Transverse colon (tissue), 4 donors: ENCODE measurements at regions not wholly inside any gene's neighbourhood (a gene's known extent, or its start where the extent isn't known, plus 50 kb on each side); places are given as distances from the start of the nearest gene placed in this dataset.
A peak's percentile ranks its signal among the peaks of the same experiment; 100 is the strongest.

ENCODE experiments used
- DNase-seq: peaks from one replicate; pipeline ENCODE4 v3.0.0-alpha.2; 2019
- H3K27ac ChIP-seq, 4 donors: fragments of 200-600 bp; sonication (generic); 2 replicates each; pipeline ENCODE4 v1.5.1; 2016 to 2018; ENCODE audit warnings: inconsistent platforms in 4 of 4
- H3K27me3 ChIP-seq: fragments of 200-600 bp; sonication (generic); 2 replicates; pipeline ENCODE4 v1.5.1; 2017; ENCODE audit warnings: inconsistent platforms
- H3K36me3 ChIP-seq, 4 donors: fragments of 200-600 bp; sonication (generic); 2 replicates each; pipeline ENCODE4 v1.5.1; 2017 to 2019; ENCODE audit warnings: inconsistent platforms in 4 of 4
- H3K4me1 ChIP-seq, 4 donors: fragments of 200-600 bp; sonication (generic); 2 replicates each; pipeline ENCODE4 v1.5.1; 2017 to 2020; ENCODE audit warnings: inconsistent platforms in 4 of 4
- H3K4me3 ChIP-seq, 4 donors: fragments of 200-600 bp; sonication (generic); 1 replicate in 1 of 4; 2 replicates in 3 of 4; pipeline versions ENCODE4 v1.5.1 to v1.6.1; 2017 to 2019; ENCODE audit warnings: inconsistent platforms in 4 of 4
- H3K9me3 ChIP-seq, 2 donors: fragments of 200-600 bp; sonication (generic); 2 replicates each; pipeline ENCODE4 v1.5.1; 2017 to 2019; ENCODE audit warnings: inconsistent platforms in 2 of 2
- CTCF ChIP-seq, 5 experiments: fragments of 200-600 bp in 3 of 5; fragments of 450-650 bp in 2 of 5; sonication (generic) in 3 of 5; IDR thresholded peaks; 1 replicate in 2 of 5; 2 replicates in 3 of 5; pipeline ENCODE4 v1.5.1; 2016 to 2017; ENCODE audit warnings: antibody characterized with exemption in 5 of 5, inconsistent platforms in 3 of 5, mild to moderate bottlenecking in 2 of 5, moderate library complexity in 1 of 5
- EP300 ChIP-seq: sonication (generic); formaldehyde crosslinking; IDR thresholded peaks from one replicate; pipeline ENCODE4 v1.6.1; 2017; ENCODE audit warnings: antibody characterized with exemption, low read depth
- POLR2A ChIP-seq: fragments of 450-650 bp; IDR thresholded peaks from one replicate; pipeline ENCODE4 v1.6.1; 2016; ENCODE audit warnings: antibody characterized with exemption, mild to moderate bottlenecking, moderate library complexity
- POLR2AphosphoS5 ChIP-seq, 3 donors: sonication (generic); formaldehyde crosslinking; IDR thresholded peaks; one replicate each; pipeline ENCODE4 v1.6.1; 2016; ENCODE audit warnings: antibody characterized with exemption in 3 of 3
- WGBS, 2 donors: methylation state at CpG; one replicate each; pipeline ENCODE4 v1.1.5; 2018; ENCODE audit warnings: low coverage in 1 of 2; 5-methylcytosine and 5-hydroxymethylcytosine counted together
- in situ Hi-C, 4 donors: fragments of 200-750 bp; cut with MboI; loops; one replicate each; pipeline versions ENCODE4 v1.15.0 to v1.15.1; 2017; ENCODE audit warnings: low sequenced_read_pairs in 3 of 4, low pct_ligation_motif_present in 1 of 4, low pct_unique_long_range_greater_than_20kb in 1 of 4
- intact Hi-C: fragments of 100-400 bp; cut with DNase I; formaldehyde crosslinking; loops from one replicate; pipeline ENCODE4 v1.15.1; 2023; ENCODE audit warnings: low total_unique reads

GRCh38 chr21:35619184-35619583 lies 441.1 kb downstream of the SETD4 start:
- Histone ChIP-seq H3K4me3 (no peak overlapping the region), H3K9me3 (no peaks in the 10 kb centered on the region), H3K36me3 (no peaks in the 10 kb centered on the region), H3K27ac (no peak overlapping the region), H3K27me3 (no peaks in the 10 kb centered on the region), H3K4me1 (no peaks in the 10 kb centered on the region)
- intact Hi-C loops (no loop called here), in situ Hi-C loops (no loop called here)
- no peak for TF ChIP-seq CTCF (IDR thresholded peaks at IDR 0.05)
- TF ChIP-seq POLR2A, result no peak
- no peak for TF ChIP-seq POLR2AphosphoS5 (IDR thresholded peaks at IDR 0.05)
- no peak for TF ChIP-seq EP300
- 70 to 75% methylated on average over 1 to 2 of the region's 2 CpGs for WGBS, 2 donors
- DNase-seq, result no peak

GRCh38 chr21:35617491-35617890 lies 442.8 kb downstream of the SETD4 start:
- no peaks in the 10 kb centered on the region for H3K36me3 ChIP-seq
- intact Hi-C loops, result no loop called here
- no peaks in the 10 kb centered on the region for H3K4me1 ChIP-seq
- no peak for DNase-seq
- no peaks in the 10 kb centered on the region for H3K9me3 ChIP-seq
- H3K27me3 ChIP-seq, result no peaks in the 10 kb centered on the region
- H3K4me3 ChIP-seq, result no peak overlapping the region
- no peak for TF ChIP-seq POLR2AphosphoS5 (IDR thresholded peaks at IDR 0.05)
- no peak for TF ChIP-seq EP300
- no peak for TF ChIP-seq POLR2A
- no peak for TF ChIP-seq CTCF (IDR thresholded peaks at IDR 0.05)
- 66 to 77% methylated on average over 2 to 3 of the region's 3 CpGs for WGBS, 2 donors
- in situ Hi-C loops, result no loop called here
- H3K27ac ChIP-seq, result no peak overlapping the region

- no peak for DNase-seq
- no peak overlapping the region for H3K27ac ChIP-seq
- H3K9me3 ChIP-seq, result no peaks in the 10 kb centered on the region
- no peaks in the 10 kb centered on the region for H3K36me3 ChIP-seq
- WGBS, 2 donors, result 30 to 35% methylated on average over 4 of the region's 4 CpGs
- no peaks in the 10 kb centered on the region for H3K4me1 ChIP-seq
- intact Hi-C loops (no loop called here), in situ Hi-C loops (no loop called here)
- H3K27me3 ChIP-seq, result no peaks in the 10 kb centered on the region
- peak in 4 of 5 experiments; percentile 19 to 29 (median 25) for TF ChIP-seq CTCF (IDR thresholded peaks at IDR 0.05)
- no peak for TF ChIP-seq POLR2A
- no peak for TF ChIP-seq EP300
- no peak for TF ChIP-seq POLR2AphosphoS5 (IDR thresholded peaks at IDR 0.05)
- no peak overlapping the region for H3K4me3 ChIP-seq
Measured at GRCh38 chr21:35616090-35616489, 444.2 kb downstream of the SETD4 start.

GRCh38 chr21:35615325-35615724 lies 445.0 kb downstream of the SETD4 start:
- in situ Hi-C loops, result no loop called here
- no peaks in the 10 kb centered on the region for H3K36me3 ChIP-seq
- intact Hi-C loops, result no loop called here
- H3K27me3 ChIP-seq, result no peaks in the 10 kb centered on the region
- no peak overlapping the region for H3K27ac ChIP-seq
- no peak overlapping the region for H3K4me3 ChIP-seq
- no peak for DNase-seq
- TF ChIP-seq CTCF (IDR thresholded peaks at IDR 0.05), result no peak
- TF ChIP-seq POLR2AphosphoS5 (IDR thresholded peaks at IDR 0.05), result no peak
- TF ChIP-seq POLR2A, result no peak
- TF ChIP-seq EP300, result no peak
- no peaks in the 10 kb centered on the region for H3K4me1 ChIP-seq
- WGBS, 2 donors, result 62 to 75% methylated on average over 1 of the region's 1 CpG
- H3K9me3 ChIP-seq, result no peaks in the 10 kb centered on the region
